Activated CD4-positive, alpha-beta T cell treated with anti-CD3 and anti-CD28 coated beads, Interleukin-2, amount 10 ng/mL, durations not matched to agents 24 days and 14 days (primary cell): ENCODE measurements at regions not wholly inside any gene's neighbourhood (a gene's known extent, or its start where the extent isn't known, plus 50 kb on each side); places are given as distances from the start of the nearest gene placed in this dataset.

Source experiments
- DNase-seq: peaks from one replicate; pipeline ENCODE4 v3.0.0; 2022
- H3K27ac Mint-ChIP-seq: one replicate; pipeline ENCODE4 v1.8.0; 2022; ENCODE audit warnings: mild to moderate bottlenecking, mixed read lengths
- H3K27me3 Mint-ChIP-seq: one replicate; pipeline ENCODE4 v1.8.0; 2022; ENCODE audit warnings: mixed read lengths
- H3K36me3 Mint-ChIP-seq: one replicate; pipeline ENCODE4 v1.8.0; 2022; ENCODE audit warnings: low read depth, mild to moderate bottlenecking, mixed read lengths
- H3K4me1 Mint-ChIP-seq: one replicate; pipeline ENCODE4 v1.8.0; 2021; ENCODE audit warnings: mixed read lengths
- H3K4me3 Mint-ChIP-seq: one replicate; pipeline ENCODE4 v1.8.0; 2022; ENCODE audit warnings: mild to moderate bottlenecking, moderate library complexity, mixed read lengths
- H3K9me3 Mint-ChIP-seq: one replicate; pipeline ENCODE4 v1.8.0; 2021; ENCODE audit warnings: mixed read lengths
- intact Hi-C: fragments of 100-400 bp; cut with micrococcal nuclease; formaldehyde crosslinking; loops from one replicate; pipeline ENCODE4 v1.15.1; 2023

- Mint-ChIP-seq H3K36me3 (no peaks in the 10 kb centered on the region), H3K9me3 (peaks cover 19% of the 10 kb centered on the region), H3K4me3 (no peak overlapping the region), H3K4me1 (no peaks in the 10 kb centered on the region), H3K27me3 (peaks cover 2% of the 10 kb centered on the region), H3K27ac (no peak overlapping the region)
- intact Hi-C loops, result no loop called here
- DNase-seq, result no peak
These were observed 151.8 kb upstream of the MYLIP start for GRCh38 chr6:15977050-15977449.

GRCh38 chr6:15974817-15975216 is 154.1 kb upstream of the MYLIP start:
- Mint-ChIP-seq H3K27me3 (peaks cover 2% of the 10 kb centered on the region), H3K4me3 (no peak overlapping the region), H3K27ac (no peak overlapping the region), H3K4me1 (no peaks in the 10 kb centered on the region), H3K36me3 (no peaks in the 10 kb centered on the region), H3K9me3 (peaks cover 19% of the 10 kb centered on the region)
- intact Hi-C loops, result no loop called here
- no peak for DNase-seq

- H3K4me1 Mint-ChIP-seq, result no peaks in the 10 kb centered on the region
- DNase-seq, result no peak
- no peaks in the 10 kb centered on the region for H3K36me3 Mint-ChIP-seq
- H3K4me3 Mint-ChIP-seq, result no peak overlapping the region
- peaks cover 17% of the 10 kb centered on the region for H3K9me3 Mint-ChIP-seq
- no peaks in the 10 kb centered on the region for H3K27me3 Mint-ChIP-seq
- intact Hi-C loops, result no loop called here
- no peak overlapping the region for H3K27ac Mint-ChIP-seq
These were observed 158.4 kb upstream of the MYLIP start for GRCh38 chr6:15970517-15970916.

GRCh38 chr6:15969236-15969778 is 159.6 kb upstream of the MYLIP start:
- Mint-ChIP-seq H3K9me3 (peaks cover 11% of the 10 kb centered on the region), H3K4me3 (no peak overlapping the region), H3K27ac (no peak overlapping the region), H3K36me3 (no peaks in the 10 kb centered on the region), H3K4me1 (no peaks in the 10 kb centered on the region), H3K27me3 (no peaks in the 10 kb centered on the region)
- intact Hi-C loops, result no loop called here
- no peak for DNase-seq

- intact Hi-C loops, result no loop called here
- H3K4me1 Mint-ChIP-seq, result no peaks in the 10 kb centered on the region
- DNase-seq, result no peak
- no peaks in the 10 kb centered on the region for H3K27me3 Mint-ChIP-seq
- H3K9me3 Mint-ChIP-seq, result peaks cover 6% of the 10 kb centered on the region
- no peak overlapping the region for H3K27ac Mint-ChIP-seq
- no peak overlapping the region for H3K4me3 Mint-ChIP-seq
- no peaks in the 10 kb centered on the region for H3K36me3 Mint-ChIP-seq
These were observed 160.4 kb upstream of the MYLIP start for GRCh38 chr6:15968519-15968918.

GRCh38 chr6:15966000-15966520 is 162.8 kb upstream of the MYLIP start:
- intact Hi-C loops, result no loop called here

GRCh38 chr6:15962449-15962764 is 166.5 kb upstream of the MYLIP start:
- Mint-ChIP-seq H3K4me3 (peak overlapping the region; percentile 1), H3K9me3 (no peaks in the 10 kb centered on the region), H3K36me3 (no peaks in the 10 kb centered on the region), H3K4me1 (peaks cover 20% of the 10 kb centered on the region), H3K27ac (peak overlapping the region; percentile 73), H3K27me3 (no peaks in the 10 kb centered on the region)
- intact Hi-C loops, result loop anchor here (1.0 to 2.0 kb wide), 2 partner anchors 48 to 174 kb away; no protein-coding TSS in a partner anchor
- peak; percentile 77 for DNase-seq

More at GRCh38 chr6:15966000-15966520, 162.8 kb upstream of the MYLIP start:
- Mint-ChIP-seq H3K27me3 (no peaks in the 10 kb centered on the region), H3K4me1 (peaks cover 17% of the 10 kb centered on the region), H3K9me3 (peaks cover 6% of the 10 kb centered on the region), H3K27ac (no peak overlapping the region), H3K36me3 (no peaks in the 10 kb centered on the region), H3K4me3 (no peak overlapping the region)
- no peak for DNase-seq

- no peaks in the 10 kb centered on the region for H3K27me3 Mint-ChIP-seq
- intact Hi-C loops, result loop anchor here (1.0 to 2.0 kb wide), 2 partner anchors 48 to 175 kb away; no protein-coding TSS in a partner anchor
- peak overlapping the region; percentile 1 for H3K4me3 Mint-ChIP-seq
- peak overlapping the region; percentile 73 for H3K27ac Mint-ChIP-seq
- peaks cover 21% of the 10 kb centered on the region for H3K4me1 Mint-ChIP-seq
- no peak for DNase-seq
- peaks cover 5% of the 10 kb centered on the region for H3K9me3 Mint-ChIP-seq
- H3K36me3 Mint-ChIP-seq, result no peaks in the 10 kb centered on the region
These were observed 167.0 kb upstream of the MYLIP start for GRCh38 chr6:15961635-15962448.

- Mint-ChIP-seq H3K27ac (no peak overlapping the region), H3K4me3 (no peak overlapping the region), H3K9me3 (peaks cover 7% of the 10 kb centered on the region), H3K36me3 (no peaks in the 10 kb centered on the region), H3K27me3 (no peaks in the 10 kb centered on the region), H3K4me1 (peaks cover 26% of the 10 kb centered on the region)
- intact Hi-C loops, result no loop called here
- DNase-seq, result no peak
These were observed 167.9 kb upstream of the MYLIP start for GRCh38 chr6:15960740-15961634.

GRCh38 chr6:15957655-15958169 is 171.2 kb upstream of the MYLIP start:
- intact Hi-C loops, result no loop called here
- Mint-ChIP-seq H3K9me3 (peaks cover 7% of the 10 kb centered on the region), H3K36me3 (no peaks in the 10 kb centered on the region), H3K27me3 (no peaks in the 10 kb centered on the region), H3K4me3 (no peak overlapping the region), H3K4me1 (peaks cover 23% of the 10 kb centered on the region), H3K27ac (no peak overlapping the region)
- no peak for DNase-seq

- no peaks in the 10 kb centered on the region for H3K36me3 Mint-ChIP-seq
- intact Hi-C loops, result no loop called here
- peaks cover 13% of the 10 kb centered on the region for H3K4me1 Mint-ChIP-seq
- peaks cover 7% of the 10 kb centered on the region for H3K9me3 Mint-ChIP-seq
- H3K4me3 Mint-ChIP-seq, result no peak overlapping the region
- no peak overlapping the region for H3K27ac Mint-ChIP-seq
- H3K27me3 Mint-ChIP-seq, result no peaks in the 10 kb centered on the region
- no peak for DNase-seq
These were observed 172.4 kb upstream of the MYLIP start for GRCh38 chr6:15956205-15957106.

GRCh38 chr6:15955484-15955883 is 173.4 kb upstream of the MYLIP start:
- intact Hi-C loops, result no loop called here
- Mint-ChIP-seq H3K4me3 (no peak overlapping the region), H3K4me1 (peaks cover 9% of the 10 kb centered on the region), H3K36me3 (no peaks in the 10 kb centered on the region), H3K27ac (no peak overlapping the region), H3K9me3 (peaks cover 7% of the 10 kb centered on the region), H3K27me3 (no peaks in the 10 kb centered on the region)
- no peak for DNase-seq
